MV-4-11 (cell line): ENCODE measurements at regions not wholly inside any gene's neighbourhood (a gene's known extent, or its start where the extent isn't known, plus 50 kb on each side); places are given as distances from the start of the nearest gene placed in this dataset.
A peak's percentile ranks its signal among the peaks of the same experiment; 100 is the strongest.

ENCODE experiments used
- DNase-seq: peaks from one replicate; lab custom pipeline; 2025; lab: John Stamatoyannopoulos, UW

DNA sequence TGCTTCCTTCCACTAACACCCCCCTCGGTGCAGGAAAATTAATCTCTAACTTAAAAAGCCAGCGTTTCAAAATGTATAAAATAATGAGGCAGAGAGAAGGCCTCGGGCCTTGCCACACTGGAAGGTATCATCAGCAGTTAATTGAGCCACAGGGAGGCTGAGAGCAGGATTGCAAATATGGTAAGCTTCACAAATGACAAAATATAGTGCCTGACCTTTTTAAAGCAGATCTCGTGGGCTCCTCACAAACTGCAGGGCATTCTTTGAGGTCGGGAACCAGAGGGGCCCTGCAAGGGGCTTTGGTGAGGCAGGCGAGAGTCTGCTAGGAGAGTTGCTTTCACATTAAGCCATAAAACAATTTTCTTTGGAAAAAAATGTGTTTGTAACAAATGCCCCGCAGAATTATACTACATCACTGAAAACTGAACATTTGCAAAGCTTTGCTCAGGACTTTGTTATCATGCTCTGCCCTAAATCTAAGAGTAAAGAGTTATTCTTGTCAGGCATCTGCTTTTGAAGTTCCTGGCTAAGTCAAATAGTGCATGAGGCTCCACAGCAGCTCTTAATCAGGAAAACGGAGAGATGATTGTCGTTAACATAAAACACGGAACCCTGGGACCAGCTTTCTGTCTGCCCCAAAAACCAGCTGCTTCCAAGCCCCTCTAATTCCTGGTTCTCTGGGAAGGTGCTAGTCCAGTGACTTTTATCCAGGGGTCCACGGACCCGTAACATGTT is 61.4 kb upstream of the SYT13 start:
- DNase-seq = no peak

DNA sequence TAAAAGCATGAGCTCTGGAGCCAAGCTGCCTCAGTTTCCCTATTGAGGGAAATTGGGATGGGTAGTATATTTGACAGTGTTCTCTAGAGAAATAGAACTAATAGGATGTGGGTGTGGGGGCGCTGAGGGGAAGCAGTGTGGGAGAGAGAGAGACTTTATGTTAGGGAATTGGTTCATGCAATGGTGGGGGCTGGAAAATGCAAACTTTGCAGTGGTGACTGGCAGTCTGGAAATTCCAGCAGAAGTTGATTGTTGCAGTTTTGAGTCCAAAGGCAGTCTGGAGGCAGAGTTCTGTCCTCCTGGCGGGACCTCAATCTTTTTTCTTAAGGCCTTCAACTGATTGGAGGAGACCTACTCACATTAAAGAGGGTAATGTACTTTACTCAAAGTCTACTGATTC is 59.4 kb upstream of the SYT13 start:
- no peak for DNase-seq

DNA sequence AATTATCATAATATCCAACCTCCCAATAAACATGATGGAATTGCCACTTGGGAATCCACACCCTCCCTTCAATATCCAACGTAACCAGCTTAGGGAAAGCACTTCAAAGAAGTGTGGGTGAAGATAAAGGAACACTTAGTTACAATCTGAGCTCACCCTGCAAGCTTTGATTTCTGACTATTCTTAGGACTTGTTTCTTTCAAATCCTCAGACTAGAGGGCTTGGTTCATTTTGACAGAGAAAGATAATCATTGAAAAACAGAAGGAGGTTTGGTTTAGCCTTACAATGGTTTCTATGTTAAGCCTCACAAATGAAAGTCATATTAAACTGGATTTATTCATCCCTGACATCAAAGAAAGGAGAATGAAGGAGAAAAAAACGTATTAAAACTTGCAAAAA is 57.9 kb upstream of the SYT13 start:
- no peak for DNase-seq

DNA sequence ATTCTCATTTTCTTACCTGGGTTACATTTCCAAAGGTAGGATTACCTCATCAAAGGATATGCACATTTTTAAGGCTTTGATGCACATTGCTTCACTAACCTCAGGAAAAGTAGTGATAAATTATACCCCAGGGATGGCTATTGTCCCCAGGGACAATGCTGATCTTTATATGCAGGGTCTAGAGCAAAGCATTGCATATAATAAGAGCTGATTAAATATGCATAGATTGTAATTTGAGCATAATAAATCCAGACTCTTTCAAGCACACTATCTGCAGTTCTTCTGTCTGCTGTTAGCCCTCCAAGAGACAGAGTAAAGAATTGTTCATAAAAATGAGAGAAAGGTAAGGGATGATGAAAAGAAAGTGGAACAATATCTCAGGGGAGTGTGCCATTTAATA is 57.3 kb upstream of the SYT13 start:
- DNase-seq = no peak

DNA sequence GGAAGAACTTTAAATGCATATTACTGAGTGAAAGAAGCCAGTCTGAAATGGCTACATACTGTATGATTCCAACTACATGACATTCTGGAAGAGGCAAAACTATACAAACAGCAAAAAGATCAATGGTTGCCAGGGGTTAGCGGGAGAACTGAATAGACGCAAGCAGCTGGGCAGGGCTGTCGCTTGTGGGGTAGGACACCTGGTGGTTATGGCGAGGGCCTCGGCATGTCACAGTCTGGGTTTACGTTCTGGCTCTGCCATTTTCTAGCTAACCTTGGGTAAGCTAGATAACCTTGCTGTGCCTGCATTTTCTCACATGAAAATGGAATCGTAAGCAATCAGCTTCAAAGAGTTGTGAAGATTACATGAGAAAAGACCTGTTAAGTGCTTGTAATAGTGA is 55.2 kb upstream of the SYT13 start:
- DNase-seq = no peak

DNA sequence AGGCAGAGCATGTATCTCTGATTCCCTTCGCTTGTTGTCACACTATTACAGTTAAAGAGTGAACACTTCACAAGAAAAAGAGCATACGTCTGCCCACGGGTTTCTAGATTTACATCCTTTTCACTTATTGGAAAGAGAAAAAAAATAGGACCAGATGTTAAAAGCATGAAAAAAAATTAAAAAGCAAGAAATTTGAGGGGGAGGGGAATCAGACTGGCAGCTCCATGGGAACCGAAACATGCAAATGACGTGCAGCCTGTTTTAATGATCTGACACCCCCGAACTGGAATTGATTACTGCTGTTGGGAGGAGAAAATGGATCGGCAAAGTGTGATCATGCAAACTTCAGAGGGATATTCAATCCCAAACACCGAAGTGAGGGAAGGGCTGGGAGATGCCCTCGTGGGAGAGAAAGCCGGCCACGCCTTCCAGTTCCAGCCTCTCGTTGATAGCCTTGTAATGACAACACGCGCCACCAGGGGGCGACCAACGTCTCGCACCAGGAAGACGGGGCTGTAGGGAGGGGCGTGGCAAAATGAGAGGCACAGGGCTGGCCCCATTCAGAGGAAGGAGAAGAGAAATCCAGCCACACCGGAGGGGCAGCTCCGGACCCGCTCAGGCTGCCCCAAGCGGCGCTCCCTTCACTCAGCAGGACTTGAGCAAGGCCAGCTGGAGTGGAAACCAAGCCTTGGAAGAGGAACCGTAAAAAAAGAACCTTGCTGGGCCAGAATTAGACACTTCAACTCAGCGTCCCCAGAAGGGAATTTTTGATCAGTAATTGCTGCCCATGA is 53.8 kb upstream of the SYT13 start:
- peak; percentile 95 for DNase-seq

DNA sequence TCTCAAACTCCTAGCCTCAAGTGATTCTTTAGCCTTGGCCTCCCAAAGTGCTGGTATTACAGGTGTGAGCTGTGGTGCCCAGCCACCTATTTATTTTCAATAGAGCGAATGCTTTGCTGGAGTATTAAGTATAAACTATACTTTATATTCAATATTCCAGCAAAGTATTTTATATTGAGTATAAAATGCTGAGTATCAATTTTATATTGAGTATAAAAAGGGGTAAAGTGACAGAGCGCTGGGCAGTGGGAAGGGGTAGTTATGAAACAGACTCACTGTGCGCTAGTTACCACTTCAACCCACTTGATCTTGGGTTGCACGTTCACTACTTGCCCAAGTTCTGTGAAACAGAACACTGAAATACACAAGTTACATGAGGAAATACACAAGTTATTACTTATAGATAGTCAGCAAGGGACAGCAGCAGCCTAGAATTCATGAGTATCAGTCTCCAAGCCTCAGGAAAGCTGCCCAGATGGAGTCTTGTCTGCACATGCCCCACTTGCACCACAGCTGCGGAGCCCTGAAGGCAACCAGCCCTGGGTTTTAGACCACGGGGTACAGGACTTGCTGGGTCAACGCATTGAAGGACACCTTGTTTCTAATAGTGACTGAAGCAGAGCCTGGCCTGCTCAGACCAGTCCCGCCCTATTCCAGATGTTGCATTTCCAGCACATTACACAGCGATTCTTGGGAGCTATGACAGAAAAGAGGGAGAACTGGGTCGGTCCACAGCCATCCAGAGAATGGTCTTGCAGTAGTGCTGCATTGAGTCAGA is 51.6 kb upstream of the SYT13 start:
- DNase-seq = no peak

DNA sequence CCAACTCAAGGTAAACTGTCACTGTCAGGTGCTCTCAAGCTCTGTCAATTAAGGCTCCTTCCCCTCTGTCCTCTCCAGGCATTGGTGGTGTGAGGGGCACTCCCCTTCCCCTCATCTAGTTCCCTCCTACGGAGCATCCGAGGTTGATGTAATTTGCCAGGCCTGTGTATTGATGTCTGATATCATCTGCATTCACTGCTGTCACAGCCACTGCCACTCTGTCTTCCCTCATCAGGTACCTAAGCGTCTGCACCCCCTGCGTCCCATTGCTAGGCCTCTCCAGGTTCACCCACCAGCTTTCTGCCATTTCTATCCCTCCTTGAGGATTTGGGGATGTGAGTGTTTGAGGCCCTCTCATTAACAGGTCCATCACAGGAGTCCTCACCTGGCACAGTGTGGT is 50.0 kb upstream of the SYT13 start:
- no peak for DNase-seq
